Lung (tissue), 11 donors: ENCODE measurements at regions not wholly inside any gene's neighbourhood (a gene's known extent, or its start where the extent isn't known, plus 50 kb on each side); places are given as distances from the start of the nearest gene placed in this dataset.

ENCODE experiments used
- ATAC-seq: fragments of 200-7000 bp; cut with Tn5 transposase; one replicate; pipeline ENCODE4 v1.9.1; 2020; ENCODE audit warnings: moderate number of reproducible peaks; ENCODE audit not compliant: insufficient read depth, low FRiP score
- DNase-seq, 3 donors: peaks; one replicate each; pipeline ENCODE4 v3.0.0-alpha.2; 2013 to 2017
- H3K27ac ChIP-seq, 2 donors: one replicate each; pipeline ENCODE4 v1.5.1; 2013; ENCODE audit warnings: mild to moderate bottlenecking in 2 of 2, moderate library complexity in 2 of 2, control low read depth in 1 of 2, inconsistent platforms in 1 of 2, low read depth in 1 of 2, low read length in 1 of 2
- H3K27me3 ChIP-seq, 3 donors: one replicate each; pipeline ENCODE4 v1.5.1; 2013; ENCODE audit warnings: low read length in 2 of 3; ENCODE audit not compliant: control insufficient read depth in 3 of 3, insufficient read depth in 3 of 3
- H3K36me3 ChIP-seq, 4 donors: one replicate each; pipeline ENCODE4 v1.5.1; 2013; ENCODE audit warnings: low read length in 4 of 4, mild to moderate bottlenecking in 1 of 4, moderate library complexity in 1 of 4; ENCODE audit not compliant: control insufficient read depth in 4 of 4, insufficient read depth in 4 of 4
- H3K4me1 ChIP-seq, 5 donors: one replicate each; pipeline ENCODE4 v1.5.1; 2013; ENCODE audit warnings: low read length in 5 of 5, mild to moderate bottlenecking in 2 of 5, moderate library complexity in 1 of 5; ENCODE audit not compliant: control insufficient read depth in 5 of 5, insufficient read depth in 5 of 5
- H3K4me3 ChIP-seq: one replicate; pipeline ENCODE4 v1.5.1; 2013; ENCODE audit warnings: mild to moderate bottlenecking, control low read depth, moderate library complexity
- H3K9ac ChIP-seq, 2 donors: one replicate each; pipeline ENCODE4 v1.5.1; 2013; ENCODE audit warnings: low read length in 2 of 2, control low read depth in 1 of 2; ENCODE audit not compliant: insufficient read depth in 1 of 2
- H3K9me3 ChIP-seq, 4 donors: one replicate each; pipeline ENCODE4 v1.5.1; 2013; ENCODE audit warnings: low read length in 3 of 4, mild to moderate bottlenecking in 1 of 4, moderate library complexity in 1 of 4; ENCODE audit not compliant: control insufficient read depth in 4 of 4, insufficient read depth in 3 of 4
- WGBS, 2 donors: extraction: QIAGEN DNeasy Blood & Tissue Kit; methylation state at CpG; one replicate each; pipeline ENCODE4 v1.1.7; 2013; 5-methylcytosine and 5-hydroxymethylcytosine counted together
- TF ChIP-seq, protein P1 (sequence below): IDR thresholded peaks from 2 replicates; pipeline ENCODE4 v1.5.1; 2012; ENCODE audit warnings: mild to moderate bottlenecking; ENCODE audit errors: control extremely low read depth, extremely low read depth
- donor health status: control.
- donor health status: control.
- donor health status: Bipolar disorder and iron deficiency.
- donor health status: healthy.
- donor health status: DM: yes; HTN: yes; CAD: no.

- no peaks in the 10 kb centered on the region for H3K27me3 ChIP-seq
- no peak overlapping the region for H3K4me3 ChIP-seq
- H3K9me3 ChIP-seq: no peaks in the 10 kb centered on the region
- no peak for ATAC-seq
- no peak overlapping the region for H3K27ac ChIP-seq
- H3K4me1 ChIP-seq: peaks cover 0 to 1% (median 0%) of the 10 kb centered on the region in 5 donors
- DNase-seq: no peak
- H3K36me3 ChIP-seq: no peaks in the 10 kb centered on the region
- TF ChIP-seq, protein P1, sequence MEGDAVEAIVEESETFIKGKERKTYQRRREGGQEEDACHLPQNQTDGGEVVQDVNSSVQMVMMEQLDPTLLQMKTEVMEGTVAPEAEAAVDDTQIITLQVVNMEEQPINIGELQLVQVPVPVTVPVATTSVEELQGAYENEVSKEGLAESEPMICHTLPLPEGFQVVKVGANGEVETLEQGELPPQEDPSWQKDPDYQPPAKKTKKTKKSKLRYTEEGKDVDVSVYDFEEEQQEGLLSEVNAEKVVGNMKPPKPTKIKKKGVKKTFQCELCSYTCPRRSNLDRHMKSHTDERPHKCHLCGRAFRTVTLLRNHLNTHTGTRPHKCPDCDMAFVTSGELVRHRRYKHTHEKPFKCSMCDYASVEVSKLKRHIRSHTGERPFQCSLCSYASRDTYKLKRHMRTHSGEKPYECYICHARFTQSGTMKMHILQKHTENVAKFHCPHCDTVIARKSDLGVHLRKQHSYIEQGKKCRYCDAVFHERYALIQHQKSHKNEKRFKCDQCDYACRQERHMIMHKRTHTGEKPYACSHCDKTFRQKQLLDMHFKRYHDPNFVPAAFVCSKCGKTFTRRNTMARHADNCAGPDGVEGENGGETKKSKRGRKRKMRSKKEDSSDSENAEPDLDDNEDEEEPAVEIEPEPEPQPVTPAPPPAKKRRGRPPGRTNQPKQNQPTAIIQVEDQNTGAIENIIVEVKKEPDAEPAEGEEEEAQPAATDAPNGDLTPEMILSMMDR: no peak
- no peak overlapping the region for H3K9ac ChIP-seq
- WGBS, 2 donors: 60 to 66% methylated on average over 3 of the region's 3 CpGs
Observed at GRCh38 chr4:143099693-143100092, 85.0 kb upstream of the USP38 start.

GRCh38 chr4:143109376-143109775 lies 75.3 kb upstream of the USP38 start:
- H3K9ac ChIP-seq: no peak overlapping the region
- H3K9me3 ChIP-seq: no peaks in the 10 kb centered on the region
- H3K4me1 ChIP-seq: no peaks in the 10 kb centered on the region
- no peaks in the 10 kb centered on the region for H3K27me3 ChIP-seq
- DNase-seq: peak in 1 of 3 donors; percentile 27
- no peak overlapping the region for H3K4me3 ChIP-seq
- TF ChIP-seq, protein P1: no peak
- H3K27ac ChIP-seq: no peak overlapping the region
- H3K36me3 ChIP-seq: no peaks in the 10 kb centered on the region
- ATAC-seq: no peak

- H3K27ac ChIP-seq: no peak overlapping the region
- H3K9me3 ChIP-seq: no peaks in the 10 kb centered on the region
- no peak for ATAC-seq
- WGBS, 2 donors: 86 to 92% methylated on average over 1 of the region's 1 CpG
- H3K4me3 ChIP-seq: no peak overlapping the region
- DNase-seq: no peak
- H3K36me3 ChIP-seq: no peaks in the 10 kb centered on the region
- H3K27me3 ChIP-seq: no peaks in the 10 kb centered on the region
- no peak overlapping the region for H3K9ac ChIP-seq
- H3K4me1 ChIP-seq: no peaks in the 10 kb centered on the region
- TF ChIP-seq, protein P1: no peak
Observed at GRCh38 chr4:143118663-143119062, 66.1 kb upstream of the USP38 start.

DNA sequence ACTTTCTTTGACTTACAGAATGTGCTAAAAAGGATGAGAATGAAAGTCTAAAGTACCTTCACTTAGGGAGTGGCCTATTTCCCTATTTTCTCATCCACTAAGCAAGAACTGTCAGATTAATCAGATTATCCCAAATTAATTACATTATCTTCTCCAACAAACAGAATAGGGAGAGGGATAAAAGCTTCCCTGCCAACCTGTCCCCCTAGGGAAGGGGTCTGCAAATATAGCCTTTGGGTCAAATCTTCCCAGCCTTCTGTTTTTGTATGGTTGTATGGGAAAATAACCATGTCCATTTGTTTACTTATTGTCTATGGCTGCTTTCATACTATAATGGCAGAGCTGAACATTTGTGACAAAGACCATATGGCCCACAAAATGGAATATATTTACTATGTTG lies 57.1 kb upstream of the USP38 start:
- Histone ChIP-seq H3K36me3 (no peaks in the 10 kb centered on the region), H3K4me1 (no peaks in the 10 kb centered on the region), H3K9me3 (no peaks in the 10 kb centered on the region), H3K4me3 (no peak overlapping the region), H3K9ac (no peak overlapping the region), H3K27ac (no peak overlapping the region), H3K27me3 (no peaks in the 10 kb centered on the region)
- TF ChIP-seq, protein P1: no peak
- ATAC-seq: no peak
- no peak for DNase-seq
